NB4 (cell line): ENCODE measurements at regions not wholly inside any gene's neighbourhood (a gene's known extent, or its start where the extent isn't known, plus 50 kb on each side); places are given as distances from the start of the nearest gene placed in this dataset.

Source experiments
- CTCF ChIP-seq: IDR thresholded peaks from one replicate; pipeline ENCODE4 v1.5.1; 2012; ENCODE audit warnings: low read depth, low read length
- POLR2A ChIP-seq: IDR thresholded peaks from 2 replicates; pipeline ENCODE4 v1.6.1; 2011; ENCODE audit warnings: mild to moderate bottlenecking; ENCODE audit not compliant: insufficient read length; ENCODE audit errors: extremely low read depth

DNA sequence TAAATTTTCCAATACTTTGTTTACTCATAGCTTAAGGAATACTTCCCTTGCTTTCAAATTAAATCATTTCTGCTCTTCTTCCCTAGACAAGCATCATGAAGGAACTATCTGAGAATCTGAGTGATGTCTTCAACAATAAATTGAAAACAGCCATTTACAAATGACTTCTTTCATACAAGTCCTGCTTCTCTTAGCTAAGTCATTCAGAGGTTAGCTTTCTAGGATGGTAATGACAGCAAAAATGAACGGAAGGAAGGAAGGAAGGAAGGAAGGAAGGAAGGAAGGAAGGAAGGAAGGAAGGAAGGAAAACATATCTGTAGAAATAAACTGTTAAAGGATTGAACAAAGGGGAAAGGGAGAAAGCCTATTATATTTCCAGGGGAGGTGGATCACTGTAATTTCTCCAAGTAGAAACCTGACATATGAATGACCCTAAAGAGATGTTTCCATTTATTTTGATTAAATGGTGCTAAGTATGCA is 335.0 kb upstream of the KYNU start:
- TF ChIP-seq POLR2A (no peak), CTCF (no peak)
